ENCODE measurements at regions not wholly inside any gene's neighbourhood (a gene's known extent, or its start where the extent isn't known, plus 50 kb on each side); places are given as distances from the start of the nearest gene placed in this dataset.

DNA sequence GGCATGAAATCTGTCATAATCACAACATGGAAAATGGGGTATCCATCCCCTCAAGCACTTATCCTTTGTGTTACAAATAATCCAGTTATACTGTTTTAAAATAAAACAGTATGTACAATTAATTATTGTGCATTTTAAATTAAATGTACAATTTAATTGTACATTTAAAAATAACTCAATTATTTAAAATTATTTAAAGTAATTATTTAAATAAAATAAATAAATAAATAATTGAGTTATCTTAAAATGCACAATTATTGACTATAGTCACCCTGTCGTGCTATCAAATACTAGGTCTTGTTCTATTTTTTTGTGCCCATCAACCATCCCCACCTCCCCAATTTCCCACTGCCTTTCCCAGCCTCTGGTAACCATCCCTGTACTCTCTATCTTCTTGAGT lies 66.9 kb upstream of the KCNG1 start:
- no peak overlapping the region for H3K4me3 ChIP-seq (ENCODE audit: low read length)
- TF ChIP-seq, protein P1, sequence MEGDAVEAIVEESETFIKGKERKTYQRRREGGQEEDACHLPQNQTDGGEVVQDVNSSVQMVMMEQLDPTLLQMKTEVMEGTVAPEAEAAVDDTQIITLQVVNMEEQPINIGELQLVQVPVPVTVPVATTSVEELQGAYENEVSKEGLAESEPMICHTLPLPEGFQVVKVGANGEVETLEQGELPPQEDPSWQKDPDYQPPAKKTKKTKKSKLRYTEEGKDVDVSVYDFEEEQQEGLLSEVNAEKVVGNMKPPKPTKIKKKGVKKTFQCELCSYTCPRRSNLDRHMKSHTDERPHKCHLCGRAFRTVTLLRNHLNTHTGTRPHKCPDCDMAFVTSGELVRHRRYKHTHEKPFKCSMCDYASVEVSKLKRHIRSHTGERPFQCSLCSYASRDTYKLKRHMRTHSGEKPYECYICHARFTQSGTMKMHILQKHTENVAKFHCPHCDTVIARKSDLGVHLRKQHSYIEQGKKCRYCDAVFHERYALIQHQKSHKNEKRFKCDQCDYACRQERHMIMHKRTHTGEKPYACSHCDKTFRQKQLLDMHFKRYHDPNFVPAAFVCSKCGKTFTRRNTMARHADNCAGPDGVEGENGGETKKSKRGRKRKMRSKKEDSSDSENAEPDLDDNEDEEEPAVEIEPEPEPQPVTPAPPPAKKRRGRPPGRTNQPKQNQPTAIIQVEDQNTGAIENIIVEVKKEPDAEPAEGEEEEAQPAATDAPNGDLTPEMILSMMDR (conservative IDR thresholded peaks at IDR 0.05; ENCODE audit: low read length): no peak
- DNase-seq (ENCODE audit: low read depth): no peak

GRCh38 chr20:51089272-51089781 lies 66.4 kb upstream of the KCNG1 start:
- TF ChIP-seq, protein P1 (conservative IDR thresholded peaks at IDR 0.05; ENCODE audit: low read length): no peak
- no peak for DNase-seq (ENCODE audit: low read depth)
- H3K4me3 ChIP-seq (ENCODE audit: low read length): no peak overlapping the region

DNA sequence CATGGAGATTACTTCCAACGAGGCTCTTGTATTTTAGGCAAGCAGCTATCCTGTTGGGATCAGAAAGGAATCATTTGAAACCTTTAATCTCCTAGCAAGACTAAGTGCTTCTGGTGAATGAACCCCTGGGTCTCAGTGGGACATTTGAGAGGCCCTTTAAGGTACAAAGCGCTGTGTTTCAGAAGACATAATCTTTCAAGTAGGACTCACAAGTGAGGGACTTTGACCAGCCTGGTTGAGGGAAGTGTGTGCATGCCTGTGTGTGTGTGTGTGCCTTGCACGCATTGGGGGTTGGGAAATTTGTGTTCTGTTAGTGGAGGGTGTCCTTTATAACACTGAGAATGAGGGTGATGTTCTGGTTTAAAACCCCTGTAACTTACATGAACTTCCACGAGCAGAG lies 64.4 kb upstream of the KCNG1 start:
- DNase-seq (ENCODE audit: low read depth): no peak
- TF ChIP-seq, protein P1 (conservative IDR thresholded peaks at IDR 0.05; ENCODE audit: low read length): no peak
- H3K4me3 ChIP-seq (ENCODE audit: low read length): no peak overlapping the region

GRCh38 chr20:51085769-51086168 lies 62.9 kb upstream of the KCNG1 start:
- DNase-seq (ENCODE audit: low read depth): no peak
- TF ChIP-seq, protein P1 (conservative IDR thresholded peaks at IDR 0.05; ENCODE audit: low read length): no peak
- H3K4me3 ChIP-seq (ENCODE audit: low read length): no peak overlapping the region

GRCh38 chr20:51084593-51085377 lies 61.9 kb upstream of the KCNG1 start:
- no peak overlapping the region for H3K4me3 ChIP-seq (ENCODE audit: low read length)
- no peak for DNase-seq (ENCODE audit: low read depth)
- TF ChIP-seq, protein P1 (conservative IDR thresholded peaks at IDR 0.05; ENCODE audit: low read length): no peak

- no peak for DNase-seq (ENCODE audit: low read depth)
- TF ChIP-seq, protein P1 (conservative IDR thresholded peaks at IDR 0.05; ENCODE audit: low read length): no peak
These were observed 60.5 kb upstream of the KCNG1 start for GRCh38 chr20:51083447-51083846.

GRCh38 chr20:51082988-51083387 lies 60.1 kb upstream of the KCNG1 start:
- TF ChIP-seq, protein P1 (conservative IDR thresholded peaks at IDR 0.05; ENCODE audit: low read length): no peak
- no peak for DNase-seq (ENCODE audit: low read depth)
- no peak overlapping the region for H3K4me3 ChIP-seq (ENCODE audit: low read length)

More at GRCh38 chr20:51083447-51083846, 60.5 kb upstream of the KCNG1 start:
- H3K4me3 ChIP-seq (ENCODE audit: low read length): no peak overlapping the region
